Mesenteric fat pad (tissue), 1 donor: ENCODE measurements at regions not wholly inside any gene's neighbourhood (a gene's known extent, or its start where the extent isn't known, plus 50 kb on each side); places are given as distances from the start of the nearest gene placed in this dataset.

Source experiments
- DNase-seq: peaks from one replicate; pipeline ENCODE4 v3.0.0-alpha.2; 2020; ENCODE audit warnings: low spot score
- donor health status: DM: yes; HTN: yes; CAD: no.

- DNase-seq = no peak
Measured at GRCh38 chr2:176753205-176753604, 459.4 kb upstream of the HNRNPA3 start.

- no peak for DNase-seq
Measured at GRCh38 chr2:176753752-176754474, 458.7 kb upstream of the HNRNPA3 start.

GRCh38 chr2:176755537-176756135 is 457.0 kb upstream of the HNRNPA3 start:
- DNase-seq = no peak

- no peak for DNase-seq
Measured at GRCh38 chr2:176758426-176758825, 454.2 kb upstream of the HNRNPA3 start.

GRCh38 chr2:176760439-176760838 is 452.2 kb upstream of the HNRNPA3 start:
- no peak for DNase-seq

GRCh38 chr2:176763130-176763529 is 449.5 kb upstream of the HNRNPA3 start:
- DNase-seq = no peak

- no peak for DNase-seq
Measured at GRCh38 chr2:176763851-176764404, 448.7 kb upstream of the HNRNPA3 start.

- no peak for DNase-seq
Measured at GRCh38 chr2:176764921-176765320, 447.7 kb upstream of the HNRNPA3 start.

GRCh38 chr2:176766005-176766404 is 446.6 kb upstream of the HNRNPA3 start:
- no peak for DNase-seq

- DNase-seq = no peak
Measured at GRCh38 chr2:176768185-176768584, 444.4 kb upstream of the HNRNPA3 start.

GRCh38 chr2:176769021-176769420 is 443.6 kb upstream of the HNRNPA3 start:
- DNase-seq = no peak

GRCh38 chr2:176769499-176770370 is 442.9 kb upstream of the HNRNPA3 start:
- no peak for DNase-seq

- no peak for DNase-seq
Measured at GRCh38 chr2:176772816-176773215, 439.8 kb upstream of the HNRNPA3 start.

GRCh38 chr2:176774766-176775451 is 437.7 kb upstream of the HNRNPA3 start:
- DNase-seq = no peak

- DNase-seq = no peak
Measured at GRCh38 chr2:176777262-176777661, 435.3 kb upstream of the HNRNPA3 start.

- DNase-seq = no peak
Measured at GRCh38 chr2:176779917-176780316, 432.7 kb upstream of the HNRNPA3 start.

GRCh38 chr2:176780348-176780747 is 432.2 kb upstream of the HNRNPA3 start:
- no peak for DNase-seq

GRCh38 chr2:176781570-176782217 is 430.9 kb upstream of the HNRNPA3 start:
- DNase-seq = no peak

- no peak for DNase-seq
Measured at GRCh38 chr2:176784633-176785200, 427.9 kb upstream of the HNRNPA3 start.

- no peak for DNase-seq
Measured at GRCh38 chr2:176789751-176790150, 422.8 kb upstream of the HNRNPA3 start.
